WTC11 (cell line): ENCODE measurements at regions not wholly inside any gene's neighbourhood (a gene's known extent, or its start where the extent isn't known, plus 50 kb on each side); places are given as distances from the start of the nearest gene placed in this dataset.

Experiments
- ATAC-seq: fragments of 200-7000 bp; cut with Tn5 transposase; 2 replicates; pipeline ENCODE4 v1.10.0; 2021; ENCODE audit warnings: mild to moderate bottlenecking, moderate library complexity
- CTCF ChIA-PET: fragments of 300-600 bp; sonication (Branson Sonifier 250); formaldehyde crosslinking; loops from one replicate; lab custom pipeline; 2021; ENCODE audit warnings: antibody characterized with exemption; lab: Charles Lee
- POLR2A ChIA-PET: fragments of 350-600 bp; sonication (Branson Sonifier 250); formaldehyde crosslinking; loops from one replicate; lab custom pipeline; 2021; ENCODE audit warnings: antibody characterized with exemption; lab: Charles Lee
- DNase-seq: peaks from one replicate; pipeline ENCODE4 v3.0.0; 2021; ENCODE audit warnings: low spot score
- H3K27ac Mint-ChIP-seq: 2 replicates; pipeline ENCODE4 v1.8.0; 2021; ENCODE audit warnings: mixed read lengths
- H3K27me3 Mint-ChIP-seq: 2 replicates; pipeline ENCODE4 v1.8.0; 2021; ENCODE audit warnings: low read depth, mild to moderate bottlenecking, moderate library complexity, mixed read lengths
- H3K36me3 Mint-ChIP-seq: 2 replicates; pipeline ENCODE4 v1.8.0; 2021; ENCODE audit warnings: mixed read lengths
- H3K4me1 Mint-ChIP-seq: 2 replicates; pipeline ENCODE4 v1.8.0; 2022; ENCODE audit warnings: mixed read lengths
- H3K4me3 Mint-ChIP-seq: 2 replicates; pipeline ENCODE4 v1.8.0; 2021; ENCODE audit warnings: mild to moderate bottlenecking, moderate library complexity, mixed read lengths
- H3K9me3 Mint-ChIP-seq: 2 replicates; pipeline ENCODE4 v1.8.0; 2021; ENCODE audit warnings: mixed read lengths
- AFF4 ChIP-seq: sonication (generic); formaldehyde crosslinking; IDR thresholded peaks from 2 replicates; pipeline ENCODE4 v1.8.1; 2023; ENCODE audit warnings: mild to moderate bottlenecking, missing genetic modification reagents, borderline replicate concordance
- ARID4B ChIP-seq: sonication (generic); formaldehyde crosslinking; IDR thresholded peaks from 2 replicates; pipeline ENCODE4 v1.8.0; 2023; ENCODE audit warnings: missing genetic modification reagents, mild to moderate bottlenecking, borderline replicate concordance
- ATF3 ChIP-seq: sonication (generic); formaldehyde crosslinking; conservative IDR thresholded peaks from 2 replicates; pipeline ENCODE4 v1.8.1; 2022; ENCODE audit warnings: mild to moderate bottlenecking, missing genetic modification reagents
- CREB1 ChIP-seq: sonication (generic); formaldehyde crosslinking; IDR thresholded peaks from 2 replicates; pipeline ENCODE4 v1.8.0; 2023; ENCODE audit warnings: mild to moderate bottlenecking, missing genetic modification reagents
- CREM ChIP-seq: sonication (generic); formaldehyde crosslinking; IDR thresholded peaks from 2 replicates; pipeline ENCODE4 v1.8.1; 2022; ENCODE audit warnings: mild to moderate bottlenecking, missing genetic modification reagents, moderate library complexity
- CTCF ChIP-seq: fragments of 200-600 bp; IDR thresholded peaks from 2 replicates; pipeline ENCODE4 v1.8.0; 2022; ENCODE audit warnings: antibody characterized with exemption
- ELF4 ChIP-seq: sonication (generic); formaldehyde crosslinking; IDR thresholded peaks from 2 replicates; pipeline ENCODE4 v1.8.1; 2022; ENCODE audit warnings: low read depth, mild to moderate bottlenecking, moderate library complexity, missing genetic modification reagents
- EMX1 ChIP-seq: fragments of 250-450 bp; sonication (Bioruptor Pico); IDR thresholded peaks from 2 replicates; pipeline ENCODE4 v1.8.0; 2021; ENCODE audit warnings: mild to moderate bottlenecking
- ETV6 ChIP-seq: sonication (generic); formaldehyde crosslinking; IDR thresholded peaks from 2 replicates; pipeline ENCODE4 v1.8.1; 2022; ENCODE audit warnings: mild to moderate bottlenecking, missing genetic modification reagents
- FOXP4 ChIP-seq: sonication (generic); formaldehyde crosslinking; IDR thresholded peaks from 2 replicates; pipeline ENCODE4 v1.8.0; 2022; ENCODE audit warnings: mild to moderate bottlenecking, missing genetic modification reagents
- NFATC4 ChIP-seq: fragments of 250-450 bp; sonication (Bioruptor Pico); IDR thresholded peaks from 2 replicates; pipeline ENCODE4 v1.9.0; 2021; ENCODE audit warnings: mild to moderate bottlenecking
- NR3C1 ChIP-seq: sonication (generic); formaldehyde crosslinking; conservative IDR thresholded peaks from 2 replicates; pipeline ENCODE4 v1.8.1; 2023; ENCODE audit warnings: low read depth, mild to moderate bottlenecking, missing genetic modification reagents
- SOX15 ChIP-seq: fragments of 250-450 bp; sonication (Bioruptor Pico); IDR thresholded peaks from 2 replicates; pipeline ENCODE4 v1.9.0; 2021; ENCODE audit warnings: mild to moderate bottlenecking
- SP1 ChIP-seq: sonication (generic); formaldehyde crosslinking; conservative IDR thresholded peaks from 2 replicates; pipeline ENCODE4 v1.8.1; 2022; ENCODE audit warnings: missing genetic modification reagents
- TEAD1 ChIP-seq: sonication (generic); formaldehyde crosslinking; IDR thresholded peaks from 2 replicates; pipeline ENCODE4 v1.8.0; 2022; ENCODE audit warnings: mild to moderate bottlenecking, missing genetic modification reagents
- TEAD4 ChIP-seq: sonication (generic); formaldehyde crosslinking; IDR thresholded peaks from 2 replicates; pipeline ENCODE4 v1.8.0; 2022; ENCODE audit warnings: mild to moderate bottlenecking, missing genetic modification reagents
- TP53 ChIP-seq: sonication (generic); formaldehyde crosslinking; IDR thresholded peaks from 2 replicates; pipeline ENCODE4 v1.8.1; 2023; ENCODE audit warnings: mild to moderate bottlenecking, missing genetic modification reagents
- ZBTB21 ChIP-seq: sonication (generic); formaldehyde crosslinking; IDR thresholded peaks from 2 replicates; pipeline ENCODE4 v1.8.1; 2023; ENCODE audit warnings: mild to moderate bottlenecking, missing genetic modification reagents, borderline replicate concordance
- ZNF219 ChIP-seq: sonication (generic); formaldehyde crosslinking; IDR thresholded peaks from 2 replicates; pipeline ENCODE4 v1.8.0; 2023; ENCODE audit warnings: missing genetic modification reagents, mild to moderate bottlenecking, borderline replicate concordance
- ZNF396 ChIP-seq: fragments of 250-450 bp; sonication (Bioruptor Pico); IDR thresholded peaks from 2 replicates; pipeline ENCODE4 v1.8.0; 2021; ENCODE audit warnings: mild to moderate bottlenecking, moderate library complexity, borderline replicate concordance
- ZNF512 ChIP-seq: sonication (generic); formaldehyde crosslinking; IDR thresholded peaks from 2 replicates; pipeline ENCODE4 v1.8.1; 2022; ENCODE audit warnings: missing genetic modification reagents, borderline replicate concordance

- no peak for TF ChIP-seq ZBTB21 (CRISPR knock-in tag)
Measured at GRCh38 chr3:59254433-59254832, 204.6 kb upstream of the CFAP20DC start (continued).

GRCh38 chr3:59253523-59253922 lies 203.7 kb upstream of the CFAP20DC start:
- Mint-ChIP-seq H3K4me1 (no peaks in the 10 kb centered on the region), H3K4me3 (no peak overlapping the region), H3K27me3 (no peaks in the 10 kb centered on the region), H3K27ac (no peak overlapping the region), H3K9me3 (no peaks in the 10 kb centered on the region), H3K36me3 (no peaks in the 10 kb centered on the region)
- DNase-seq (no peak), ATAC-seq (no peak)
- ChIA-PET CTCF (no interaction called here), POLR2A (no interaction called here)
- TF ChIP-seq SOX15 (CRISPR knock-in tag) (no peak), SP1 (CRISPR knock-in tag) (no peak), ZNF219 (CRISPR knock-in tag) (no peak), AFF4 (CRISPR knock-in tag) (no peak), EMX1 (CRISPR knock-in tag) (no peak), ATF3 (CRISPR knock-in tag) (no peak), ZNF512 (CRISPR knock-in tag) (no peak), CREM (CRISPR knock-in tag) (no peak), TEAD1 (CRISPR knock-in tag) (no peak), NR3C1 (CRISPR knock-in tag) (no peak), CREB1 (CRISPR knock-in tag) (no peak), ARID4B (CRISPR knock-in tag) (no peak), ETV6 (CRISPR knock-in tag) (no peak), ELF4 (no peak), TEAD4 (CRISPR knock-in tag) (no peak), TP53 (CRISPR knock-in tag) (no peak), FOXP4 (CRISPR knock-in tag) (no peak), NFATC4 (no peak), ZNF396 (CRISPR knock-in tag) (no peak), CTCF (no peak)
- TF ChIP-seq, all 79 proteins: peak for 0
